ENCODE measurements at regions not wholly inside any gene's neighbourhood (a gene's known extent, or its start where the extent isn't known, plus 50 kb on each side); places are given as distances from the start of the nearest gene placed in this dataset.
"Not testable (repeated sequence)": the region's sequence is repeated elsewhere in the genome, so short reads cannot be mapped to it uniquely, and the experiment has no call there.

- ChIA-PET POLR2A (no interaction called here), CTCF (interaction anchor here (0.9 kb wide), 1 partner anchor 29 kb away, joined by 3 read pairs; no protein-coding TSS in a partner anchor)
- TF ChIP-seq CTCF (IDR thresholded peaks at IDR 0.05; ENCODE audit: control extremely low read depth, extremely low read depth, low read depth, missing control alignments) = no peak
- no peak for DNase-seq (ENCODE audit: extremely low spot score)
Observed at GRCh38 chr7:82600531-82600930, 157.0 kb upstream of the CACNA2D1 start.

GRCh38 chr7:82599895-82600294 lies 156.3 kb upstream of the CACNA2D1 start:
- DNase-seq (ENCODE audit: extremely low spot score) = no peak
- TF ChIP-seq CTCF (IDR thresholded peaks at IDR 0.05; ENCODE audit: control extremely low read depth, extremely low read depth, low read depth, missing control alignments) = no peak
- ChIA-PET POLR2A (no interaction called here), CTCF (interaction anchor here (0.9 kb wide), 1 partner anchor 28 kb away, joined by 3 read pairs; no protein-coding TSS in a partner anchor)

GRCh38 chr7:82598958-82599357 lies 155.4 kb upstream of the CACNA2D1 start:
- no peak for TF ChIP-seq CTCF (IDR thresholded peaks at IDR 0.05; ENCODE audit: control extremely low read depth, extremely low read depth, low read depth, missing control alignments)
- no peak for DNase-seq (ENCODE audit: extremely low spot score)
- CTCF ChIA-PET = no interaction called here
- POLR2A ChIA-PET = no interaction called here

GRCh38 chr7:82595795-82596194 lies 152.2 kb upstream of the CACNA2D1 start:
- CTCF ChIA-PET; POLR2A ChIA-PET; DNase-seq (ENCODE audit: extremely low spot score): not testable (repeated sequence)

GRCh38 chr7:82595176-82595575 lies 151.6 kb upstream of the CACNA2D1 start:
- DNase-seq (ENCODE audit: extremely low spot score) = no peak
- CTCF ChIA-PET = no interaction called here
- POLR2A ChIA-PET = no interaction called here
- TF ChIP-seq CTCF (IDR thresholded peaks at IDR 0.05; ENCODE audit: control extremely low read depth, extremely low read depth, low read depth, missing control alignments) = no peak

GRCh38 chr7:82594665-82595064 lies 151.1 kb upstream of the CACNA2D1 start:
- no peak for TF ChIP-seq CTCF (IDR thresholded peaks at IDR 0.05; ENCODE audit: control extremely low read depth, extremely low read depth, low read depth, missing control alignments)
- ChIA-PET POLR2A (no interaction called here), CTCF (interaction anchor here (1.6 kb wide), 1 partner anchor 11 kb away, joined by 7 read pairs; no protein-coding TSS in a partner anchor)
- no peak for DNase-seq (ENCODE audit: extremely low spot score)

- no peak for DNase-seq (ENCODE audit: extremely low spot score)
- no peak for TF ChIP-seq CTCF (IDR thresholded peaks at IDR 0.05; ENCODE audit: control extremely low read depth, extremely low read depth, low read depth, missing control alignments)
- ChIA-PET POLR2A (no interaction called here), CTCF (interaction anchor here (1.6 kb wide), 1 partner anchor 12 kb away, joined by 7 read pairs; no protein-coding TSS in a partner anchor)
Observed at GRCh38 chr7:82593780-82594179, 150.2 kb upstream of the CACNA2D1 start.
